B cell (primary cell): ENCODE measurements at regions not wholly inside any gene's neighbourhood (a gene's known extent, or its start where the extent isn't known, plus 50 kb on each side); places are given as distances from the start of the nearest gene placed in this dataset.

ENCODE experiments used
- ATAC-seq: fragments of 200-7000 bp; cut with Tn5 transposase; one replicate; pipeline ENCODE4 v1.10.0; 2021; ENCODE audit warnings: low read depth, mild to moderate bottlenecking, moderate number of reproducible peaks, moderate library complexity
- CTCF ChIA-PET: fragments of 350-600 bp; sonication (Branson Sonifier 250); formaldehyde crosslinking; loops from one replicate; lab custom pipeline; 2021; ENCODE audit warnings: antibody characterized with exemption, inconsistent platforms; lab: Charles Lee
- POLR2A ChIA-PET: fragments of 350-600 bp; sonication (Branson Sonifier 250); formaldehyde crosslinking; loops from one replicate; lab custom pipeline; 2021; ENCODE audit warnings: antibody characterized with exemption; lab: Charles Lee
- DNase-seq: peaks from one replicate; pipeline ENCODE4 v3.0.0; 2013
- H2AFZ ChIP-seq: 2 replicates; pipeline ENCODE4 v1.6.1; 2012; ENCODE audit warnings: mild to moderate bottlenecking, low read depth, low read length; ENCODE audit not compliant: insufficient read depth, poor library complexity, severe bottlenecking
- H3K27ac ChIP-seq, 2 donors: 1 replicate in 1 of 2; 2 replicates in 1 of 2; pipeline ENCODE4 v1.5.1; 2012 to 2013; ENCODE audit warnings: low read length in 2 of 2, mild to moderate bottlenecking in 2 of 2, moderate library complexity in 1 of 2
- H3K27me3 ChIP-seq, 4 experiments: fragments of 200-600 bp in 1 of 4; sonication (generic) in 1 of 4; replicated peaks in 1 of 4; 1 replicate in 2 of 4; 2 replicates in 2 of 4; pipeline versions ENCODE4 v1.6.1 to v1.7.0; 2013 to 2016; ENCODE audit warnings: low read length in 3 of 4, mild to moderate bottlenecking in 2 of 4, mixed read lengths in 1 of 4, moderate library complexity in 1 of 4; ENCODE audit not compliant: insufficient read depth in 4 of 4, control insufficient read depth in 3 of 4; ENCODE audit errors: control extremely low read depth in 1 of 4
- H3K36me3 ChIP-seq, 2 experiments: replicated peaks in 1 of 2; 1 replicate in 1 of 2; 2 replicates in 1 of 2; pipeline versions ENCODE4 v1.6.1 to v1.7.1; 2013; ENCODE audit warnings: low read length in 1 of 2; ENCODE audit not compliant: insufficient read depth in 2 of 2, control insufficient read depth in 1 of 2; ENCODE audit errors: control extremely low read depth in 1 of 2, extremely low read depth in 1 of 2
- H3K4me1 ChIP-seq, 2 donors: fragments of 200-600 bp in 1 of 2; sonication (generic) in 1 of 2; 1 replicate in 1 of 2; 2 replicates in 1 of 2; pipeline versions ENCODE4 v1.5.1 to v1.6.1; 2013 to 2017; ENCODE audit warnings: low read length in 2 of 2; ENCODE audit not compliant: control insufficient read depth in 2 of 2, insufficient read depth in 2 of 2
- H3K4me2 ChIP-seq: replicated peaks from 2 replicates; pipeline ENCODE3; 2012; ENCODE audit warnings: mild to moderate bottlenecking, low read depth, low read length; ENCODE audit not compliant: poor library complexity, severe bottlenecking
- H3K4me3 ChIP-seq, 5 experiments: fragments of 200-600 bp in 1 of 5; sonication (generic) in 1 of 5; 1 replicate in 3 of 5; 2 replicates in 2 of 5; pipeline versions ENCODE4 v1.5.1 to v1.7.0; 2011 to 2016; ENCODE audit warnings: low read length in 4 of 5, mild to moderate bottlenecking in 4 of 5, low read depth in 2 of 5, control low read depth in 1 of 5, moderate library complexity in 1 of 5; ENCODE audit not compliant: insufficient read depth in 1 of 5; ENCODE audit errors: control extremely low read depth in 1 of 5, extremely low read depth in 1 of 5
- H3K79me2 ChIP-seq: fragments of 200-600 bp; sonication (generic); one replicate; pipeline ENCODE4 v1.6.0; 2016; ENCODE audit warnings: low read length; ENCODE audit not compliant: control insufficient read depth, insufficient read depth
- H3K9ac ChIP-seq: fragments of 200-600 bp; sonication (generic); 2 replicates; pipeline ENCODE4 v1.6.1; 2017; ENCODE audit warnings: mild to moderate bottlenecking, low read length, moderate library complexity
- H3K9me3 ChIP-seq, 3 donors: one replicate each; pipeline versions ENCODE4 v1.6.1 to v1.7.1; 2013; ENCODE audit warnings: low read length in 2 of 3; ENCODE audit not compliant: control insufficient read depth in 2 of 3, insufficient read depth in 1 of 3; ENCODE audit errors: control extremely low read depth in 1 of 3
- H4K20me1 ChIP-seq: 2 replicates; pipeline ENCODE4 v1.6.0; 2012; ENCODE audit warnings: mild to moderate bottlenecking, low read length; ENCODE audit not compliant: insufficient read depth, control insufficient read depth, poor library complexity, severe bottlenecking
- H3K27ac Mint-ChIP-seq: one replicate; pipeline ENCODE4 v1.8.0; 2021; ENCODE audit warnings: mixed read lengths
- H3K27me3 Mint-ChIP-seq: one replicate; pipeline ENCODE4 v1.8.0; 2021; ENCODE audit warnings: mixed read lengths
- H3K4me1 Mint-ChIP-seq: one replicate; pipeline ENCODE4 v1.8.0; 2021; ENCODE audit warnings: mixed read lengths
- H3K4me3 Mint-ChIP-seq: one replicate; pipeline ENCODE4 v1.8.0; 2021; ENCODE audit warnings: mixed read lengths
- H3K9me3 Mint-ChIP-seq: one replicate; pipeline ENCODE4 v1.8.0; 2022; ENCODE audit warnings: mixed read lengths; ENCODE audit not compliant: insufficient read depth
- CTCF ChIP-seq: fragments of 200-600 bp; IDR thresholded peaks from one replicate; pipeline ENCODE4 v1.8.0; 2022; ENCODE audit warnings: antibody characterized with exemption, mild to moderate bottlenecking
- EZH2 ChIP-seq: IDR thresholded peaks from 2 replicates; pipeline ENCODE4 v1.6.1; 2012; ENCODE audit warnings: borderline replicate concordance, low read depth, mild to moderate bottlenecking, moderate library complexity, low read length; ENCODE audit not compliant: insufficient read depth, poor library complexity, severe bottlenecking
- WGBS: methylation state at CpG from one replicate; pipeline ENCODE4 v1.1.5; 2013; ENCODE audit warnings: missing lambda C conversion rate; ENCODE audit not compliant: insufficient coverage; 5-methylcytosine and 5-hydroxymethylcytosine counted together
- intact Hi-C: fragments of 100-400 bp; cut with micrococcal nuclease; formaldehyde crosslinking; loops from one replicate; pipeline ENCODE4 v1.10.0; 2022

GRCh38 chr7:24158975-24159374, 125.0 kb upstream of the NPY start:
- Histone ChIP-seq H3K79me2 (no peaks in the 10 kb centered on the region), H3K27me3 (no peaks in the 10 kb centered on the region), H3K9me3 (peaks cover 0 to 7% (median 0%) of the 10 kb centered on the region in 3 donors), H3K4me2 (no peak overlapping the region), H2AFZ (no peak overlapping the region), H3K4me3 (no peak overlapping the region), H4K20me1 (no peaks in the 10 kb centered on the region), H3K4me1 (no peaks in the 10 kb centered on the region), H3K27ac (no peak overlapping the region), H3K36me3 (no peaks in the 10 kb centered on the region), H3K9ac (no peak overlapping the region)
- intact Hi-C loops = no loop called here
- Mint-ChIP-seq H3K9me3 (no peaks in the 10 kb centered on the region), H3K27me3 (peaks cover 9% of the 10 kb centered on the region), H3K4me3 (no peak overlapping the region), H3K27ac (no peak overlapping the region), H3K4me1 (no peaks in the 10 kb centered on the region)
- DNase-seq (no peak), ATAC-seq (no peak)
- POLR2A ChIA-PET = no interaction called here
- 97% methylated on average over 4 of the region's 6 CpGs for WGBS
- CTCF ChIA-PET = no interaction called here
- no peak for TF ChIP-seq EZH2
- no peak for TF ChIP-seq CTCF

- Histone ChIP-seq H3K27me3 (peaks cover 0 to 8% (median 2%) of the 10 kb centered on the region in 4 experiments), H3K36me3 (no peaks in the 10 kb centered on the region), H3K4me1 (no peaks in the 10 kb centered on the region), H3K9ac (no peak overlapping the region), H4K20me1 (no peaks in the 10 kb centered on the region), H3K4me3 (no peak overlapping the region), H3K4me2 (no peak overlapping the region), H3K27ac (no peak overlapping the region), H2AFZ (no peak overlapping the region), H3K9me3 (peaks cover 0 to 20% (median 5%) of the 10 kb centered on the region in 3 donors), H3K79me2 (no peaks in the 10 kb centered on the region)
- 85% methylated on average over 3 of the region's 4 CpGs for WGBS
- H3K4me1 Mint-ChIP-seq = no peaks in the 10 kb centered on the region
- H3K27ac Mint-ChIP-seq = no peak overlapping the region
- peaks cover 11% of the 10 kb centered on the region for H3K27me3 Mint-ChIP-seq
- peaks cover 5% of the 10 kb centered on the region for H3K9me3 Mint-ChIP-seq
- TF ChIP-seq EZH2 (no peak), CTCF (no peak)
- ChIA-PET POLR2A (no interaction called here), CTCF (no interaction called here)
- H3K4me3 Mint-ChIP-seq = no peak overlapping the region
- no peak for ATAC-seq
- intact Hi-C loops = no loop called here
- DNase-seq = no peak
Measured at GRCh38 chr7:24164401-24164800, 119.6 kb upstream of the NPY start.
